ENCODE measurements at regions not wholly inside any gene's neighbourhood (a gene's known extent, or its start where the extent isn't known, plus 50 kb on each side); places are given as distances from the start of the nearest gene placed in this dataset.

DNA sequence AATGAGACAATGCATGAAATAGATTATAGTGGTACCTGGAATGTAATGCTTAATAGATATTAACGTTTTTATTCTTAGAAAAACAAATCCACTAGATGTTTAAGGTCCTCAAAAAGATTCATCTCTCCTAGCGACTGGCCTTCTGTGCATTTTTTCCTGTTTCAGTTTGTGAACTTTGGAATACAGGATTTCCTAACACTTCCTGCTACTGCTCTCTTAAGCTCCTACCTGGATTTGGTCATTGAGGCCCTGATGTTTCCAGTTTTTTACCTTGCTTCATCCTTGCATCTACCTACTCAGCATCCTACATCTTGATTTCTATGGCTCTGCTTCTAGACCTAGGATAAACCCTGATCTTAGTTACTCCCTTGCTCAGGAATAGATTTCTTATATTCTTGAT lies 188.4 kb downstream of the ABCC12 start:
- DNase-seq: no peak
- Histone ChIP-seq H3K9me3 (no peaks in the 10 kb centered on the region), H3K27ac (no peak overlapping the region)

GRCh38 chr16:47966325-47966724 lies 189.5 kb downstream of the ABCC12 start:
- no peak for DNase-seq
- Histone ChIP-seq H3K9me3 (no peaks in the 10 kb centered on the region), H3K4me1 (no peaks in the 10 kb centered on the region), H3K36me3 (no peaks in the 10 kb centered on the region), H3K4me3 (no peak overlapping the region), H3K27me3 (no peaks in the 10 kb centered on the region), H3K27ac (no peak overlapping the region)
- TF ChIP-seq POLR2A (IDR thresholded peaks at IDR 0.05): no peak
- TF ChIP-seq CTCF (IDR thresholded peaks at IDR 0.05): no peak

More for the DNA sequence above, 188.4 kb downstream of the ABCC12 start:
- Histone ChIP-seq H3K27me3 (no peaks in the 10 kb centered on the region), H3K4me1 (no peaks in the 10 kb centered on the region), H3K4me3 (no peak overlapping the region), H3K36me3 (no peaks in the 10 kb centered on the region)
- TF ChIP-seq CTCF (IDR thresholded peaks at IDR 0.05) (no peak), POLR2A (IDR thresholded peaks at IDR 0.05) (no peak)

- TF ChIP-seq POLR2A (IDR thresholded peaks at IDR 0.05): no peak
- TF ChIP-seq CTCF (IDR thresholded peaks at IDR 0.05): no peak
- no peaks in the 10 kb centered on the region for H3K27me3 ChIP-seq
- no peaks in the 10 kb centered on the region for H3K9me3 ChIP-seq
- H3K4me3 ChIP-seq: no peak overlapping the region
- no peak for DNase-seq
- H3K4me1 ChIP-seq: no peaks in the 10 kb centered on the region
- H3K36me3 ChIP-seq: no peaks in the 10 kb centered on the region
- H3K27ac ChIP-seq: no peak overlapping the region
Observed at GRCh38 chr16:47965439-47965838, 190.4 kb downstream of the ABCC12 start.

DNA sequence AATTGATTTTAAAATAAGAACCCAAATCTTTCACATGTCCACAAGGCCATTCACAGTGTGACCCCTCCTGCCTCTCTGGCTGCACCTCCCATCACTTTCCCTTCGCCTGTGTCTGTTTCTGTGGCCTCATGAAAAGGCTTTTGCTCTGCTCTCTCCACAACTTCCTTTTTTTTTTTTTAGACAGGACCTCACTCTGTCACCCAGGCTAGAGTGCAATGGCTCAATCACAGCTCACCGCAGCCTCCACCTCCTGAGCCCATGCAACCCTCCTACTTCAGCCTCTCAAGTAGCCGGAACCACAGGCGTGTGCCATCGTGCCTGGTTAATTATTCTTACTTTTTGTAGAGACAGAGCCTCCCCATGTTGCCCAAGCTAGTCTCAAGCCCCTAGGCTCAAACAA lies 197.1 kb downstream of the ABCC12 start:
- no peaks in the 10 kb centered on the region for H3K4me1 ChIP-seq
- no peak for TF ChIP-seq POLR2A (IDR thresholded peaks at IDR 0.05)
- TF ChIP-seq CTCF (IDR thresholded peaks at IDR 0.05): no peak
- no peaks in the 10 kb centered on the region for H3K36me3 ChIP-seq
- no peak for DNase-seq
- H3K27ac ChIP-seq: no peak overlapping the region
- no peak overlapping the region for H3K4me3 ChIP-seq
- H3K27me3 ChIP-seq: no peaks in the 10 kb centered on the region
- H3K9me3 ChIP-seq: no peaks in the 10 kb centered on the region

DNA sequence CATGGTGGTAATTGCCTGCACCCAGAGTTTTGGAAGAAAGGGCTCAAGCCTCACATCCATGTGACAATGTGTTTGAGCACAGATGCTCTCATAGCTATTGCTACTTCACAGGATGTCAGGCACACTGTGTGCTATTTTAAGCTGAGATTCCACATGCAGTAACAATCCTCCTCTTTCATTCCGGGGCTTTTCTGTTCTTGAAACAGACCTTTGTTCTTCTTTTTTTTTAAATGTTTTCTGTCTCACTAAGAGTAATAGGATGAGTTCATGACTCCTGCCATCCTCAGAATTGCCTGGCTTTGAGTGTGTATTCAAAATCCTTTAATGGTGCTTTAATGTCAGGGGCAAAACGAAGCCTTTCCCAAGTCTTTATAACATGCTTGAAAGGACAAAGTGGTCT lies 198.9 kb downstream of the ABCC12 start:
- H3K4me1 ChIP-seq: no peaks in the 10 kb centered on the region
- H3K9me3 ChIP-seq: no peaks in the 10 kb centered on the region
- no peaks in the 10 kb centered on the region for H3K27me3 ChIP-seq
- H3K27ac ChIP-seq: no peak overlapping the region
- no peak for DNase-seq
- H3K36me3 ChIP-seq: no peaks in the 10 kb centered on the region
- TF ChIP-seq POLR2A (IDR thresholded peaks at IDR 0.05): no peak
- no peak for TF ChIP-seq CTCF (IDR thresholded peaks at IDR 0.05)
- H3K4me3 ChIP-seq: no peak overlapping the region

DNA sequence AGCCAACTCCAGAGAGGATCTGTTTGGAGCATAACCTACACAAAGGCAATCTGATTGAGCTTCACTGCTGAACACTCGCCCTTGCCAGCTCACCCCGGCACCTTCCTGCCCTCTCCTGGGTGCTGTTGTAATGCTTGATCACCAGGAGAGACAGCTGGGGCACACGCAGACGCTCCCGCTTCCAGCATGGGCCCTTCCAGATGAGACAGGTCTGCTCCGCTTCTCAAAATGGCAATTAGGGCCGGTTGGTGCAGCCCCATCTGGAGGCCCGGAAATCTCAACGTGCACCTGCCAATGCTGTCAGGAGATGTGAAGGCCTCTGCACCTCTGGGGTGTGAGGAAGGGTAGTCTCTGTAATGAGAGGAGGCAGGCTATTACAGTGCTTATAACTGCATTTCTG lies 206.1 kb downstream of the ABCC12 start:
- Histone ChIP-seq H3K27ac (no peak overlapping the region), H3K4me3 (no peak overlapping the region), H3K9me3 (no peaks in the 10 kb centered on the region), H3K36me3 (no peaks in the 10 kb centered on the region), H3K4me1 (no peaks in the 10 kb centered on the region), H3K27me3 (no peaks in the 10 kb centered on the region)
- no peak for TF ChIP-seq CTCF (IDR thresholded peaks at IDR 0.05)
- TF ChIP-seq POLR2A (IDR thresholded peaks at IDR 0.05): no peak
- DNase-seq: no peak
